ENCODE measurements at regions not wholly inside any gene's neighbourhood (a gene's known extent, or its start where the extent isn't known, plus 50 kb on each side); places are given as distances from the start of the nearest gene placed in this dataset.
"Not testable (repeated sequence)": the region's sequence is repeated elsewhere in the genome, so short reads cannot be mapped to it uniquely, and the experiment has no call there.

GRCh38 chr4:29966386-29966785 lies 753.8 kb upstream of the PCDH7 start:
- no peak for DNase-seq

GRCh38 chr4:29970626-29971025 lies 749.5 kb upstream of the PCDH7 start:
- DNase-seq, result no peak

GRCh38 chr4:29972121-29972520 lies 748.0 kb upstream of the PCDH7 start:
- DNase-seq, result no peak

- DNase-seq, result no peak
These were observed 736.3 kb upstream of the PCDH7 start for GRCh38 chr4:29983890-29984289.

- no peak for DNase-seq
These were observed 718.5 kb upstream of the PCDH7 start for GRCh38 chr4:30001628-30002027.

- DNase-seq, result no peak
These were observed 717.8 kb upstream of the PCDH7 start for GRCh38 chr4:30002341-30002740.

GRCh38 chr4:30005995-30006394 lies 714.2 kb upstream of the PCDH7 start:
- DNase-seq, result no peak

GRCh38 chr4:30024526-30024925 lies 695.6 kb upstream of the PCDH7 start:
- no peak for DNase-seq

GRCh38 chr4:30028826-30029225 lies 691.3 kb upstream of the PCDH7 start:
- DNase-seq, result no peak

- no peak for DNase-seq
These were observed 664.0 kb upstream of the PCDH7 start for GRCh38 chr4:30056016-30056766.

- no peak for DNase-seq
These were observed 651.9 kb upstream of the PCDH7 start for GRCh38 chr4:30068234-30068633.

GRCh38 chr4:30073011-30073710 lies 647.0 kb upstream of the PCDH7 start:
- no peak for DNase-seq

GRCh38 chr4:30092420-30093128 lies 627.6 kb upstream of the PCDH7 start:
- not testable (repeated sequence) for DNase-seq

- no peak for DNase-seq
These were observed 625.3 kb upstream of the PCDH7 start for GRCh38 chr4:30094887-30095286.

- DNase-seq, result no peak
These were observed 616.7 kb upstream of the PCDH7 start for GRCh38 chr4:30103455-30103854.

GRCh38 chr4:30116401-30116800 lies 603.8 kb upstream of the PCDH7 start:
- no peak for DNase-seq

GRCh38 chr4:30117433-30117832 lies 602.7 kb upstream of the PCDH7 start:
- DNase-seq, result no peak

- DNase-seq, result no peak
These were observed 597.5 kb upstream of the PCDH7 start for GRCh38 chr4:30122711-30123110.

- not testable (repeated sequence) for DNase-seq
These were observed 595.5 kb upstream of the PCDH7 start for GRCh38 chr4:30124621-30125020.

GRCh38 chr4:30125868-30126267 lies 594.3 kb upstream of the PCDH7 start:
- DNase-seq, result no peak

GRCh38 chr4:30126351-30126750 lies 593.8 kb upstream of the PCDH7 start:
- no peak for DNase-seq

GRCh38 chr4:30148828-30149227 lies 571.3 kb upstream of the PCDH7 start:
- not testable (repeated sequence) for DNase-seq

- not testable (repeated sequence) for DNase-seq
These were observed 570.6 kb upstream of the PCDH7 start for GRCh38 chr4:30149539-30149938.

- no peak for DNase-seq
These were observed 566.7 kb upstream of the PCDH7 start for GRCh38 chr4:30153427-30153826.

All from dermis blood vessel endothelial cell (primary cell).